SJSA1 (cell line): ENCODE measurements at regions not wholly inside any gene's neighbourhood (a gene's known extent, or its start where the extent isn't known, plus 50 kb on each side); places are given as distances from the start of the nearest gene placed in this dataset.
A peak's percentile ranks its signal among the peaks of the same experiment; 100 is the strongest.
"Not testable (repeated sequence)": the region's sequence is repeated elsewhere in the genome, so short reads cannot be mapped to it uniquely, and the experiment has no call there.

Experiments
- DNase-seq, 2 experiments: peaks; one replicate each; pipeline ENCODE4 v3.0.0-alpha.2; 2015 to 2020; ENCODE audit warnings: low spot score in 2 of 2, low read depth in 1 of 2
- H3K27ac ChIP-seq: fragments of 250-450 bp; sonication (Bioruptor Pico); 2 replicates; pipeline ENCODE4 v1.5.1; 2020; ENCODE audit warnings: mild to moderate bottlenecking, moderate library complexity
- H3K27me3 ChIP-seq: fragments of 250-450 bp; sonication (Bioruptor Pico); replicated peaks from 2 replicates; pipeline ENCODE4 v1.5.1; 2020; ENCODE audit warnings: mild to moderate bottlenecking, moderate library complexity
- H3K36me3 ChIP-seq: fragments of 250-450 bp; sonication (Bioruptor Pico); 2 replicates; pipeline ENCODE4 v1.5.1; 2020; ENCODE audit warnings: mild to moderate bottlenecking
- H3K4me1 ChIP-seq: fragments of 250-450 bp; sonication (Bioruptor Pico); replicated peaks from 2 replicates; pipeline ENCODE4 v1.6.1; 2021; ENCODE audit warnings: mild to moderate bottlenecking
- H3K4me3 ChIP-seq: fragments of 250-450 bp; sonication (Bioruptor Pico); 2 replicates; pipeline ENCODE4 v1.5.1; 2020; ENCODE audit warnings: mild to moderate bottlenecking
- H3K9me3 ChIP-seq: fragments of 250-450 bp; sonication (Bioruptor Pico); replicated peaks from 2 replicates; pipeline ENCODE4 v1.5.1; 2020; ENCODE audit warnings: mild to moderate bottlenecking

GRCh38 chrX:46330981-46331380 lies 214.2 kb downstream of the ZNF674 start:
- Histone ChIP-seq H3K4me1 (peaks cover 46% of the 10 kb centered on the region), H3K27me3 (no peaks in the 10 kb centered on the region), H3K9me3 (no peaks in the 10 kb centered on the region), H3K4me3 (no peak overlapping the region), H3K27ac (peak overlapping the region; percentile 42; the same call in 1 of the 2 replicates), H3K36me3 (peaks cover 6% of the 10 kb centered on the region; the same call in 1 of the 2 replicates)
- DNase-seq, result no peak

GRCh38 chrX:46330513-46330912 lies 214.7 kb downstream of the ZNF674 start:
- Histone ChIP-seq H3K9me3 (no peaks in the 10 kb centered on the region), H3K4me3 (no peak overlapping the region), H3K27ac (peak overlapping the region; percentile 42; the same call in 1 of the 2 replicates), H3K36me3 (peaks cover 6% of the 10 kb centered on the region; the same call in 1 of the 2 replicates), H3K4me1 (peaks cover 49% of the 10 kb centered on the region), H3K27me3 (no peaks in the 10 kb centered on the region)
- no peak for DNase-seq

DNA sequence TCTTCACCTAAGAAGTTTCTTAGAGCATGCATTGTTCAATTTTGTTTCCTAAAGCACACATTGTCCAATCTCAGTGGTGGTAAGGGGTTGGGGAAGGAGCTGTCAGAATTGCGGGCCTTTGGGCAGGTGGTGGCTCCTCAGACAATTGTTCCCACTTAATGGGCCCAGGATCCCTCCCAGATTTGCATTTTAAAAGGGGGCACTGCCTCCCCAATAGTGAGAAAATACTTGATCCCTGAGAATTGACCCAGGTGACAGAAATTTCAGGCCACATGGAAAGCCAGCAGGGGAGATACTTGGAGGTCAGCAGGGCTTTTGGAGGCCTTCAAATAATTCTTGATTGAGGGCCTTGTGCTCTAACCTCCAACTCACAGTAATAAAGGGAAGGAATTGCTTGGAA lies 217.1 kb downstream of the ZNF674 start:
- Histone ChIP-seq H3K4me1 (peaks cover 54% of the 10 kb centered on the region), H3K36me3 (peaks cover 25% of the 10 kb centered on the region), H3K27me3 (no peaks in the 10 kb centered on the region), H3K9me3 (no peaks in the 10 kb centered on the region), H3K27ac (peak overlapping the region; percentile 100), H3K4me3 (no peak overlapping the region)
- no peak for DNase-seq

- H3K9me3 ChIP-seq, result no peaks in the 10 kb centered on the region
- H3K27ac ChIP-seq, result peak overlapping the region; percentile 100
- peak overlapping the region; percentile 48 for H3K4me3 ChIP-seq
- DNase-seq, result peak; percentile 89 to 92
- H3K36me3 ChIP-seq, result peaks cover 30% of the 10 kb centered on the region
- H3K4me1 ChIP-seq, result peaks cover 54% of the 10 kb centered on the region
- H3K27me3 ChIP-seq, result no peaks in the 10 kb centered on the region
Measured at GRCh38 chrX:46327566-46328115, 217.6 kb downstream of the ZNF674 start.

GRCh38 chrX:46326161-46326560 lies 219.1 kb downstream of the ZNF674 start:
- DNase-seq, result peak in 1 of 2 experiments; percentile 43
- H3K27ac ChIP-seq, result peak overlapping the region; percentile 100
- peaks cover 54% of the 10 kb centered on the region for H3K4me1 ChIP-seq
- H3K4me3 ChIP-seq, result peak overlapping the region; percentile 48
- H3K27me3 ChIP-seq, result no peaks in the 10 kb centered on the region
- H3K9me3 ChIP-seq, result no peaks in the 10 kb centered on the region
- peaks cover 35% of the 10 kb centered on the region for H3K36me3 ChIP-seq

DNA sequence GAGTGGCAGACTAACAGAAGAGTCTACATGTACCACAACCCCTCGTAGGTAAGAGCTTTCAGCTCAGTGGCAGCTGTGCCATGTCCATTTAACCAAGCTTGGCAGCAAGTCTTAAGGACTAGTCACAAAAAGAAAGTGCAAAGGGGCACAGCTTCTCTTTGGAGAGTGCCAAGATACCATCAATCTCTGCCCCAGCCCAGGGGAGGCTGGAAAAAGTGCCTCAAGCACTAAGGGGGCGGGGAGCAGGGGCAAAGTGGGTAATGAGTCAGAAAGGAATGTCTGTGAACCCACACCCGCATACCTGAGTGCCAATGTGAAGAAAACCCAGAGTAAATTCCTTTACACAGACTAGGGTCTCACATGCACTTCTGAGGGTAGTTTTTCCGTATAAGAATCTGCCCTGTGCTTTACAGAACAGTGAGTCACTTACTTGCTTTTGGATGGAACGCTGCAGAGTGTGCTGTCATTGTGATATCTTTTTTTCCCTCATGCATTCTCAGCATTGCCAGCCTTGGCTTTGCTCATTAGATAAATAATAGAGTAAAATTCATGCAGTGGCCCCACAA lies 219.8 kb downstream of the ZNF674 start:
- peaks cover 49% of the 10 kb centered on the region for H3K4me1 ChIP-seq
- no peak overlapping the region; the same call in 1 of the 2 replicates for H3K4me3 ChIP-seq
- DNase-seq, result peak; percentile 82 to 86
- no peaks in the 10 kb centered on the region for H3K27me3 ChIP-seq
- H3K27ac ChIP-seq, result peak overlapping the region; percentile 100
- peaks cover 35% of the 10 kb centered on the region for H3K36me3 ChIP-seq
- no peaks in the 10 kb centered on the region for H3K9me3 ChIP-seq

GRCh38 chrX:46324166-46324565 lies 221.1 kb downstream of the ZNF674 start:
- H3K27ac ChIP-seq, result no peak overlapping the region
- peaks cover 38% of the 10 kb centered on the region for H3K4me1 ChIP-seq
- no peaks in the 10 kb centered on the region for H3K27me3 ChIP-seq
- H3K36me3 ChIP-seq, result peaks cover 35% of the 10 kb centered on the region
- DNase-seq, result no peak
- no peak overlapping the region for H3K4me3 ChIP-seq
- H3K9me3 ChIP-seq, result no peaks in the 10 kb centered on the region

GRCh38 chrX:46322929-46323328 lies 222.3 kb downstream of the ZNF674 start:
- H3K27ac ChIP-seq, H3K9me3 ChIP-seq, DNase-seq, H3K27me3 ChIP-seq, H3K4me3 ChIP-seq: not testable (repeated sequence)
- peaks cover 26% of the 10 kb centered on the region for H3K4me1 ChIP-seq
- peaks cover 35% of the 10 kb centered on the region for H3K36me3 ChIP-seq

DNA sequence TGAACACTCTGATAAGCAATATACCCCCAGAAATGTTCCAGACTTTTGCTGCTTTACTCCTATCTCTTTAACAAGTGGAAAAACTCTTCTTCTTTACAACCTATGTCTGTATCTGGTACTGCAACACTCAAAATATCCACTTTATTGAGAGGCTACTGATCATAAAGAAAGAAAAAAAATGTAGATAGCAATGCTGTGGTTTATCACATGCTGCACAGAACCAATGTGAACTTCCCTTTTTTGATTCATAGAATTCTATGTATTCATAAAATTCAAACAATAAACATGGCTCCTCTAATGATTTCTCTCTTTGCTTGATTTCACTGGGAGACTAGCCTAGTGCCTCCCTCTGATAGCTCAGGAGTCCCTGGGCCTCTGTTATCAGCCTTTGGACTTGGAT lies 223.5 kb downstream of the ZNF674 start:
- Histone ChIP-seq H3K4me3 (no peak overlapping the region), H3K27ac (no peak overlapping the region), H3K9me3 (no peaks in the 10 kb centered on the region), H3K27me3 (no peaks in the 10 kb centered on the region), H3K4me1 (peaks cover 23% of the 10 kb centered on the region), H3K36me3 (peaks cover 35% of the 10 kb centered on the region)
- DNase-seq, result no peak

- H3K27ac ChIP-seq, result no peak overlapping the region
- no peak overlapping the region for H3K4me3 ChIP-seq
- no peak for DNase-seq
- H3K27me3 ChIP-seq, result no peaks in the 10 kb centered on the region
- peaks cover 24% of the 10 kb centered on the region for H3K36me3 ChIP-seq
- H3K9me3 ChIP-seq, result no peaks in the 10 kb centered on the region
- peaks cover 7% of the 10 kb centered on the region for H3K4me1 ChIP-seq
Measured at GRCh38 chrX:46319750-46320149, 225.5 kb downstream of the ZNF674 start.

- Histone ChIP-seq H3K27ac (no peak overlapping the region), H3K36me3 (peaks cover 14% of the 10 kb centered on the region), H3K4me1 (no peaks in the 10 kb centered on the region; the same call in 1 of the 2 replicates), H3K9me3 (no peaks in the 10 kb centered on the region), H3K27me3 (no peaks in the 10 kb centered on the region), H3K4me3 (no peak overlapping the region)
- DNase-seq, result no peak
Measured at GRCh38 chrX:46318551-46318950, 226.7 kb downstream of the ZNF674 start.

GRCh38 chrX:46317163-46317562 lies 228.1 kb downstream of the ZNF674 start:
- Histone ChIP-seq H3K27me3 (no peaks in the 10 kb centered on the region), H3K4me1 (no peaks in the 10 kb centered on the region; the same call in 1 of the 2 replicates), H3K9me3 (no peaks in the 10 kb centered on the region), H3K4me3 (no peak overlapping the region), H3K27ac (no peak overlapping the region), H3K36me3 (peaks cover 2% of the 10 kb centered on the region; the same call in 1 of the 2 replicates)
- no peak for DNase-seq

DNA sequence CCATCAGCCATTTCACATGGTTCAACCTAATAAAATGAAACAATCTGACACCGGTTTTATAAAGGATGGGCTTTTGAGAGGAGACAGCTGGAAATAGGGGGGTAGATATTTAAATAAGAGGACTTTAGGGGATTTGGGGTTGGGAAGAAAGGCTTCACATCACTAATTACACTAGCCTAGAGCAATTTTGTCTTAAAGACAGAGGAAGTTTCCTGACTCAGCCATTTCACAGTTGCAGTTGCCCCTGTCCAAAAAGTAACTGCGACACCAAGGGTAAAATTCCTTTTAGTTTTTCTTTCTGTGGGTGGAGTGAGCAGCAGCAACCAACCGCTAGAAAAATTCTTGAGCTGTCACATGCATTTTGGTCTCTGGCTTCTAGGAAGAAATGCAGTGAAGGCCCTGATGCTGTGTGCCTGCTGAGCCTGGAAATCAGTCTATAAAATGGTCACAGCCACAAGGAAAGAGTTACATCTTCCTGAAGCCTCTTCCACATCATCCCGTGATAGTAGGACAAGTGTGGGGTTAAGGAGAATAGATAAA lies 233.6 kb downstream of the ZNF674 start:
- Histone ChIP-seq H3K4me1 (no peaks in the 10 kb centered on the region), H3K27me3 (no peaks in the 10 kb centered on the region), H3K36me3 (no peaks in the 10 kb centered on the region), H3K27ac (no peak overlapping the region), H3K9me3 (no peaks in the 10 kb centered on the region), H3K4me3 (no peak overlapping the region)
- DNase-seq, result no peak

DNA sequence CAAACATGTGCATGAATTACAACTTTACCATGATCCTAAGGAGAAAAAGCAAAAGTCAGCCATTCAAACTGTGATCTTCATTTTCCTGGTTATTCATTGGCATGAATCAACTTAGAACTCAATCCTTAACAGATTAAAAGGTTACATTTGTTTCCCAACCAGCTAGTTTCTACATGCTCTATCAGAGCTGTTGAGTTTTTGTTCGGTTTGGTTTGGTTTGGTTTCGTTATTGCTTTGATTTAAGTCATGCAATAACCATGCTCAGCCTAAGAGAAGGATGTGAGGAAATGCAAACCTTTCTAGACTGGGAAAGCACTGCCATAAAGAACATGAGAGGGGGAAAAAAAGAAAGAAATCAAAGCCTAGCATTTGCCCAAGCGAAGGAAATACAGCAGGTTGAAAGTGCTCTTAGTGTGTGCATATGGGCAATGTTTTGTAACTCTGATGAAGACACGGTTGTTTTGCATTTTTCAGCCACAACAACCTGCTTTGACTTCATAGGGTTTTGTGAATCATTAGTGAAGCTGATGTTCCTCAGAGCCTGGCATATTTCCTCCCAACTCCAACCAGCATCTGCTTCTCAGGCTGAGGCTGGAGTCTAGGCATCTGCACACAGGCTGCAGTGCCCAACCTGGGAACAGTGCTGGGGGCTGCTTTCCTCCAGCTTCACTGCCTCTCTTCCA lies 234.3 kb downstream of the ZNF674 start:
- Histone ChIP-seq H3K27me3 (no peaks in the 10 kb centered on the region), H3K27ac (no peak overlapping the region), H3K4me3 (no peak overlapping the region), H3K4me1 (no peaks in the 10 kb centered on the region), H3K36me3 (no peaks in the 10 kb centered on the region), H3K9me3 (no peaks in the 10 kb centered on the region)
- DNase-seq, result no peak
